B cell (primary cell): ENCODE measurements at regions not wholly inside any gene's neighbourhood (a gene's known extent, or its start where the extent isn't known, plus 50 kb on each side); places are given as distances from the start of the nearest gene placed in this dataset.

ENCODE experiments used
- EZH2 ChIP-seq: IDR thresholded peaks from 2 replicates; pipeline ENCODE4 v1.6.1; 2012; ENCODE audit warnings: borderline replicate concordance, low read depth, mild to moderate bottlenecking, moderate library complexity, low read length; ENCODE audit not compliant: insufficient read depth, poor library complexity, severe bottlenecking
- TF ChIP-seq, protein P1 (sequence below): fragments of 200-600 bp; IDR thresholded peaks from one replicate; pipeline ENCODE4 v1.8.0; 2022; ENCODE audit warnings: antibody characterized with exemption, mild to moderate bottlenecking

DNA sequence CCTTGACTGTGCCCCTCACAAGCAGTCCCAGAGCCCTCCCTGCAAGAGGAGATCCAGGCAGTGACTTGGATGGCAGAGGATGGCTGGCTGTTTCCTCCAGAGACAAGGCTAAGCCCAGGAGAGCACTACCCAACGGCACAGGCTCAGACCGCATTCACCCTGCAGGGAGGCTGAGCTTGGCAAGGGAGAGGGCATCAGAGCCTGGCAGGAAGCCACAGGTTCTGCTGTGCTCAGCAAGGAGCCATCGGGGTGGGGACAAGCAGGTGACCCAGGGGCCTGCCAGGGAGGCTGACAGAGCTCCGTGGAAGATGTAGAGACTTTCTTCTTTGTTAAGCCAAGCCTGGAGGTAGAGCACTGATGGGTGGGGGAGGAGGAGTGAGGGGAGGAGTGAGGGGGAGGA, 159.2 kb upstream of the CST7 start:
- TF ChIP-seq, protein P1, sequence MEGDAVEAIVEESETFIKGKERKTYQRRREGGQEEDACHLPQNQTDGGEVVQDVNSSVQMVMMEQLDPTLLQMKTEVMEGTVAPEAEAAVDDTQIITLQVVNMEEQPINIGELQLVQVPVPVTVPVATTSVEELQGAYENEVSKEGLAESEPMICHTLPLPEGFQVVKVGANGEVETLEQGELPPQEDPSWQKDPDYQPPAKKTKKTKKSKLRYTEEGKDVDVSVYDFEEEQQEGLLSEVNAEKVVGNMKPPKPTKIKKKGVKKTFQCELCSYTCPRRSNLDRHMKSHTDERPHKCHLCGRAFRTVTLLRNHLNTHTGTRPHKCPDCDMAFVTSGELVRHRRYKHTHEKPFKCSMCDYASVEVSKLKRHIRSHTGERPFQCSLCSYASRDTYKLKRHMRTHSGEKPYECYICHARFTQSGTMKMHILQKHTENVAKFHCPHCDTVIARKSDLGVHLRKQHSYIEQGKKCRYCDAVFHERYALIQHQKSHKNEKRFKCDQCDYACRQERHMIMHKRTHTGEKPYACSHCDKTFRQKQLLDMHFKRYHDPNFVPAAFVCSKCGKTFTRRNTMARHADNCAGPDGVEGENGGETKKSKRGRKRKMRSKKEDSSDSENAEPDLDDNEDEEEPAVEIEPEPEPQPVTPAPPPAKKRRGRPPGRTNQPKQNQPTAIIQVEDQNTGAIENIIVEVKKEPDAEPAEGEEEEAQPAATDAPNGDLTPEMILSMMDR = no peak
- no peak for TF ChIP-seq EZH2
